ENCODE measurements at regions not wholly inside any gene's neighbourhood (a gene's known extent, or its start where the extent isn't known, plus 50 kb on each side); places are given as distances from the start of the nearest gene placed in this dataset.

DNA sequence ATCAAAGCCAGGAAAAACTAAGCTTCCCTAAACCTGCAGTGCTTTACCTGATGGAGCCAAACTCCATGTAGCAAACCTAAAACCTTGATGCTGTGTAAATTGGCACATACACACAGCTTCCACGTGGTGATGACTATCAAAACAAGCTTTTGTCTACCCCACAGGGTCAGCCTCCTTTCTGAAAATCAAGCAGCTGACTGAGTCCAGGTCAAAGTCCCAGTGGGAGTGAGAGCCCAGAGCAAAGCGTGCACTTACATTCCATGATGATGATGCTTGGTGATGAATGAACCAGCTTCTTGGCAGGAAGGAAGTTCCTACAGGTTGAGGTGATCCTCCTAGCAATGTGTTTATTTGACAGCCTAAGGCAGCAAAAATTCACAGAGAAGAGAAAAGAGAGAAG is 630.0 kb upstream of the TBX3 start:
- 52 to 66% methylated on average over 2 of the region's 2 CpGs for WGBS, 2 donors
- Histone ChIP-seq H3K9me3 (no peaks in the 10 kb centered on the region), H3K4me1 (no peaks in the 10 kb centered on the region), H3K27me3 (no peaks in the 10 kb centered on the region), H3K4me3 (no peak overlapping the region), H3K36me3 (no peaks in the 10 kb centered on the region), H3K27ac (no peak overlapping the region)
- no peak for DNase-seq
- TF ChIP-seq CTCF (IDR thresholded peaks at IDR 0.05) (no peak), POLR2AphosphoS5 (IDR thresholded peaks at IDR 0.05) (no peak), EP300 (IDR thresholded peaks at IDR 0.05) (no peak), POLR2A (IDR thresholded peaks at IDR 0.05) (no peak)
- ATAC-seq (ENCODE audit: low FRiP score in 2 of 2): no peak

DNA sequence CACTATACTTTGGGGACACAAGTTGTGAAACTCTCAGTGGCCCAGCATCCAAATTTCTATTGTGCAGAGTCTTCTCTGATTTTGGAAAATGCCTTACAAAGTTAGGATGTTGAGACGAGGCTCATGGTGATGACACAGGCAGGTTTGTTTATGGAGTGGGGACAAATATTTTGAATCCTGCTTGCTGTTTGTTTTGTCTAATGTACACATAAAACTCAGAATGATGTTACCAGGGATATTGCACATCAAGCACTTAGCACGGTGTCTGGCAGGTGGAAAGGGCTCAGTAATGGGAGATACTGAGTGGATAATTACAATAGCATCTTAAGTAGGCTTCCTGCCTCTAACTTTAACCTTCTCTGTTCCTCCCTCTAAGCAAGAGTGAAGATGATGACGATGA is 628.9 kb upstream of the TBX3 start:
- TF ChIP-seq CTCF (IDR thresholded peaks at IDR 0.05) (no peak), POLR2AphosphoS5 (IDR thresholded peaks at IDR 0.05) (no peak), POLR2A (IDR thresholded peaks at IDR 0.05) (no peak), EP300 (IDR thresholded peaks at IDR 0.05) (no peak)
- Histone ChIP-seq H3K4me3 (no peak overlapping the region), H3K4me1 (no peaks in the 10 kb centered on the region), H3K36me3 (no peaks in the 10 kb centered on the region), H3K9me3 (no peaks in the 10 kb centered on the region), H3K27me3 (no peaks in the 10 kb centered on the region), H3K27ac (no peak overlapping the region)
- DNase-seq: no peak
- 79% methylated on average over 3 of the region's 3 CpGs for WGBS, 2 donors
- ATAC-seq (ENCODE audit: low FRiP score in 2 of 2): no peak

- no peaks in the 10 kb centered on the region for H3K27me3 ChIP-seq
- ATAC-seq (ENCODE audit: low FRiP score in 2 of 2) (no peak), DNase-seq (no peak)
- no peaks in the 10 kb centered on the region for H3K36me3 ChIP-seq
- no peaks in the 10 kb centered on the region for H3K4me1 ChIP-seq
- 86 to 93% methylated on average over 4 of the region's 4 CpGs for WGBS, 2 donors
- TF ChIP-seq POLR2A (IDR thresholded peaks at IDR 0.05) (no peak), POLR2AphosphoS5 (IDR thresholded peaks at IDR 0.05) (no peak), EP300 (IDR thresholded peaks at IDR 0.05) (no peak), CTCF (IDR thresholded peaks at IDR 0.05) (no peak)
- no peak overlapping the region for H3K4me3 ChIP-seq
- no peak overlapping the region for H3K27ac ChIP-seq
- no peaks in the 10 kb centered on the region for H3K9me3 ChIP-seq
Measured at GRCh38 chr12:115311875-115312274, 627.9 kb upstream of the TBX3 start.

DNA sequence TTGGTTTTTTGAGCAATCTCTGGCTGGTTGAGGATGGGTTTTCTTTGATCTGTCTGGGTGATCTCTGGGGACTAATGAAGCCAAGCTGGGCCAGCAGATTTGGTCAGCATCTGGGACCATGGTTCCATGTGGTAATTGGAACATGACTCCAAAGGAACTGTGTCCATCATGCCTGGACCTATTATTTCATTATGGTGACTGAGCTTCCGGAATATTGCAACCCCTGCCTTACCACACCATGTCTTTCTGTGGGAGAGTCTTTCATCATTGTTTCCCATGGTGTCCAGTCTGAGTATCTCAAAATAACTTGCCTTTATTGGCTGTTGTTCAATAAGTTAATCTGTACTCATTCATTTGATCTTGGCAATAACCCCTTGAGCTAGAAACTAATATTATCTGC is 624.9 kb upstream of the TBX3 start:
- no peak overlapping the region for H3K4me3 ChIP-seq
- no peaks in the 10 kb centered on the region for H3K36me3 ChIP-seq
- 100% methylated on average over 1 of the region's 1 CpG for WGBS, 2 donors
- ATAC-seq (ENCODE audit: low FRiP score in 2 of 2): no peak
- H3K4me1 ChIP-seq: no peaks in the 10 kb centered on the region
- H3K9me3 ChIP-seq: no peaks in the 10 kb centered on the region
- H3K27ac ChIP-seq: no peak overlapping the region
- H3K27me3 ChIP-seq: no peaks in the 10 kb centered on the region
- no peak for TF ChIP-seq POLR2A (IDR thresholded peaks at IDR 0.05)
- no peak for TF ChIP-seq POLR2AphosphoS5 (IDR thresholded peaks at IDR 0.05)
- TF ChIP-seq EP300 (IDR thresholded peaks at IDR 0.05): no peak
- no peak for TF ChIP-seq CTCF (IDR thresholded peaks at IDR 0.05)
- DNase-seq: no peak

- no peaks in the 10 kb centered on the region for H3K9me3 ChIP-seq
- ATAC-seq (ENCODE audit: low FRiP score in 2 of 2) (no peak), DNase-seq (no peak)
- H3K27me3 ChIP-seq: no peaks in the 10 kb centered on the region
- 66 to 76% methylated on average over 3 to 4 of the region's 4 CpGs for WGBS, 2 donors
- no peaks in the 10 kb centered on the region for H3K4me1 ChIP-seq
- H3K27ac ChIP-seq: no peak overlapping the region
- H3K4me3 ChIP-seq: no peak overlapping the region
- no peaks in the 10 kb centered on the region for H3K36me3 ChIP-seq
- TF ChIP-seq EP300 (IDR thresholded peaks at IDR 0.05) (no peak), POLR2A (IDR thresholded peaks at IDR 0.05) (no peak), POLR2AphosphoS5 (IDR thresholded peaks at IDR 0.05) (no peak), CTCF (IDR thresholded peaks at IDR 0.05) (no peak)
Measured at GRCh38 chr12:115306380-115306779, 622.4 kb upstream of the TBX3 start.

Data from upper lobe of left lung (tissue), 6 donors.